ENCODE measurements at regions not wholly inside any gene's neighbourhood (a gene's known extent, or its start where the extent isn't known, plus 50 kb on each side); places are given as distances from the start of the nearest gene placed in this dataset.

DNA sequence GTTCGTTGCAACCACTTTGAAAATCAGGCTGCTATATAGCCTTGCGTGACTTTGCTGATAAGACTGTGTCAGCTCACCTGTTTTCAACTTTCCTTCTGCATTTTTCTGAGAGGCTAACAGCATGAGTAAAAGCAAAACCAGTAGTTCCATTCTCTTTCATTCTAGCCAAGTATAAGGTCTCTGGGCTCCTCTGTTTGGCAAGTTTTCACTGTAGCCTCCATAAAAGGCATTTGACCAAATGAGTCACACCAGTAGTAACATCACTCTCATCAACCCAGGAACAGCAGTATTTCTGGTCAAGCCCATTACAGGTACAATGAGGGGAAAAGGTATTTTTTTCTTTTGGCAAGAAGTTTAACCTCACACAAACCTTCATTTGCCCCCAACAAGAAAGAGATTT is 1149.8 kb upstream of the MIR17HG start:
- no peak for TF ChIP-seq EZH2 (IDR thresholded peaks at IDR 0.05; ENCODE audit: borderline replicate concordance, low read depth, low read length, poor library complexity, severe bottlenecking)
- TF ChIP-seq CTCF (conservative IDR thresholded peaks at IDR 0.05; ENCODE audit: low read depth, low read length) = no peak

All from A673 (cell line).